Esophagus muscularis mucosa (tissue), 4 donors: ENCODE measurements at regions not wholly inside any gene's neighbourhood (a gene's known extent, or its start where the extent isn't known, plus 50 kb on each side); places are given as distances from the start of the nearest gene placed in this dataset.

Experiments used
- DNase-seq: peaks from one replicate; pipeline ENCODE4 v3.0.0-alpha.2; 2017; ENCODE audit errors: extremely low spot score
- H3K27ac ChIP-seq, 4 donors: fragments of 200-600 bp; sonication (generic); replicated peaks in 1 of 4; 1 replicate in 3 of 4; 2 replicates in 1 of 4; pipeline ENCODE4 v1.5.1; 2016 to 2019; ENCODE audit warnings: mild to moderate bottlenecking in 1 of 4
- H3K27me3 ChIP-seq, 4 donors: fragments of 200-600 bp; sonication (generic); one replicate each; pipeline versions ENCODE4 v1.5.1 to v1.6.0; 2016 to 2019
- H3K36me3 ChIP-seq, 4 donors: fragments of 200-600 bp; sonication (generic); one replicate each; pipeline ENCODE4 v1.5.1; 2016 to 2019
- H3K4me1 ChIP-seq, 4 donors: fragments of 200-600 bp; sonication (generic); one replicate each; pipeline ENCODE4 v1.5.1; 2016 to 2019
- H3K4me3 ChIP-seq, 4 donors: fragments of 200-600 bp; sonication (generic); 1 replicate in 2 of 4; 2 replicates in 2 of 4; pipeline ENCODE4 v1.5.1; 2016 to 2019; ENCODE audit warnings: mild to moderate bottlenecking in 4 of 4, moderate library complexity in 1 of 4
- H3K9me3 ChIP-seq, 4 donors: fragments of 200-600 bp; sonication (generic); 1 replicate in 3 of 4; 2 replicates in 1 of 4; pipeline ENCODE4 v1.5.1; 2016 to 2019
- CTCF ChIP-seq, 3 experiments: fragments of 200-600 bp in 2 of 3; fragments of 450-650 bp in 1 of 3; sonication (generic) in 2 of 3; IDR thresholded peaks; one replicate each; pipeline ENCODE4 v1.5.1; 2017 to 2019; ENCODE audit warnings: antibody characterized with exemption in 3 of 3, mild to moderate bottlenecking in 2 of 3, moderate library complexity in 1 of 3
- EP300 ChIP-seq: sonication (generic); formaldehyde crosslinking; IDR thresholded peaks from one replicate; pipeline ENCODE4 v1.6.1; 2017; ENCODE audit warnings: antibody characterized with exemption
- POLR2A ChIP-seq: fragments of 450-650 bp; IDR thresholded peaks from one replicate; pipeline ENCODE4 v1.6.1; 2017; ENCODE audit warnings: antibody characterized with exemption, moderate library complexity, mild to moderate bottlenecking, low read depth
- POLR2AphosphoS5 ChIP-seq, 2 donors: sonication (generic); formaldehyde crosslinking; IDR thresholded peaks; one replicate each; pipeline ENCODE4 v1.6.1; 2017; ENCODE audit warnings: antibody characterized with exemption in 2 of 2
- WGBS: methylation state at CpG from one replicate; pipeline ENCODE4 v1.1.5; 2018; 5-methylcytosine and 5-hydroxymethylcytosine counted together
- intact Hi-C: fragments of 100-400 bp; cut with DNase I; formaldehyde crosslinking; loops from one replicate; pipeline ENCODE4 v1.15.1; 2023

GRCh38 chr4:184891816-184892397, 66.1 kb upstream of the ACSL1 start:
- no peak for DNase-seq
- H3K4me3 ChIP-seq = no peak overlapping the region
- peaks cover 0 to 24% (median 0%) of the 10 kb centered on the region in 4 donors for H3K27me3 ChIP-seq
- TF ChIP-seq EP300 = no peak
- H3K4me1 ChIP-seq = no peaks in the 10 kb centered on the region
- WGBS = 94% methylated on average over 2 of the region's 2 CpGs
- intact Hi-C loops = no loop called here
- no peak overlapping the region for H3K27ac ChIP-seq
- no peaks in the 10 kb centered on the region for H3K36me3 ChIP-seq
- H3K9me3 ChIP-seq = peaks cover 0 to 6% (median 0%) of the 10 kb centered on the region in 4 donors

GRCh38 chr4:184892999-184893398, 67.2 kb upstream of the ACSL1 start:
- intact Hi-C loops = no loop called here
- H3K4me1 ChIP-seq = peaks cover 0 to 5% (median 0%) of the 10 kb centered on the region in 4 donors
- no peak for TF ChIP-seq POLR2AphosphoS5 (IDR thresholded peaks at IDR 0.05)
- no peak for TF ChIP-seq CTCF (IDR thresholded peaks at IDR 0.05)
- TF ChIP-seq EP300 = no peak
- TF ChIP-seq POLR2A = no peak
- no peak for DNase-seq
- no peak overlapping the region for H3K4me3 ChIP-seq
- 92% methylated on average over 3 of the region's 3 CpGs for WGBS
- peaks cover 0 to 6% (median 0%) of the 10 kb centered on the region in 4 donors for H3K9me3 ChIP-seq
- no peak overlapping the region for H3K27ac ChIP-seq
- no peaks in the 10 kb centered on the region for H3K36me3 ChIP-seq
- H3K27me3 ChIP-seq = peaks cover 0 to 29% (median 0%) of the 10 kb centered on the region in 4 donors

- WGBS = 80% methylated on average over 10 of the region's 10 CpGs
- H3K27me3 ChIP-seq = peaks cover 0 to 24% (median 0%) of the 10 kb centered on the region in 4 donors
- peaks cover 0 to 5% (median 0%) of the 10 kb centered on the region in 4 donors for H3K4me1 ChIP-seq
- no peak for TF ChIP-seq POLR2A
- no peak for TF ChIP-seq POLR2AphosphoS5 (IDR thresholded peaks at IDR 0.05)
- TF ChIP-seq EP300 = no peak
- no peak for TF ChIP-seq CTCF (IDR thresholded peaks at IDR 0.05)
- H3K27ac ChIP-seq = no peak overlapping the region
- H3K4me3 ChIP-seq = no peak overlapping the region
- no peaks in the 10 kb centered on the region for H3K36me3 ChIP-seq
- H3K9me3 ChIP-seq = peaks cover 0 to 6% (median 0%) of the 10 kb centered on the region in 4 donors
- intact Hi-C loops = no loop called here
- DNase-seq = no peak
Measured at GRCh38 chr4:184893801-184894571, 68.2 kb upstream of the ACSL1 start.

GRCh38 chr4:184895012-184895695, 69.4 kb upstream of the ACSL1 start:
- H3K9me3 ChIP-seq = peaks cover 0 to 6% (median 0%) of the 10 kb centered on the region in 4 donors
- H3K4me3 ChIP-seq = no peak overlapping the region
- no peak for TF ChIP-seq EP300
- no peak for TF ChIP-seq CTCF (IDR thresholded peaks at IDR 0.05)
- TF ChIP-seq POLR2AphosphoS5 (IDR thresholded peaks at IDR 0.05) = no peak
- TF ChIP-seq POLR2A = no peak
- peaks cover 0 to 5% (median 0%) of the 10 kb centered on the region in 4 donors for H3K4me1 ChIP-seq
- no peak overlapping the region for H3K27ac ChIP-seq
- H3K36me3 ChIP-seq = no peaks in the 10 kb centered on the region
- WGBS = 50% methylated on average over 7 of the region's 7 CpGs
- DNase-seq = no peak
- intact Hi-C loops = no loop called here
- H3K27me3 ChIP-seq = peaks cover 0 to 14% (median 0%) of the 10 kb centered on the region in 4 donors
